Uterus (tissue), 2 donors: ENCODE measurements at regions not wholly inside any gene's neighbourhood (a gene's known extent, or its start where the extent isn't known, plus 50 kb on each side); places are given as distances from the start of the nearest gene placed in this dataset.
"Not testable (repeated sequence)": the region's sequence is repeated elsewhere in the genome, so short reads cannot be mapped to it uniquely, and the experiment has no call there.

Experiments
- POLR2A ChIP-seq, 2 donors: fragments of 450-650 bp; IDR thresholded peaks; one replicate each; pipeline ENCODE4 v1.6.1; 2016; ENCODE audit warnings: antibody characterized with exemption in 2 of 2, mild to moderate bottlenecking in 1 of 2, moderate library complexity in 1 of 2
- TF ChIP-seq, protein P1 (sequence below), 4 experiments: fragments of 200-600 bp in 2 of 4; fragments of 450-650 bp in 2 of 4; sonication (generic) in 2 of 4; IDR thresholded peaks; one replicate each; pipeline ENCODE4 v1.5.1; 2016 to 2019; ENCODE audit warnings: antibody characterized with exemption in 4 of 4, mild to moderate bottlenecking in 2 of 4, moderate library complexity in 1 of 4

DNA sequence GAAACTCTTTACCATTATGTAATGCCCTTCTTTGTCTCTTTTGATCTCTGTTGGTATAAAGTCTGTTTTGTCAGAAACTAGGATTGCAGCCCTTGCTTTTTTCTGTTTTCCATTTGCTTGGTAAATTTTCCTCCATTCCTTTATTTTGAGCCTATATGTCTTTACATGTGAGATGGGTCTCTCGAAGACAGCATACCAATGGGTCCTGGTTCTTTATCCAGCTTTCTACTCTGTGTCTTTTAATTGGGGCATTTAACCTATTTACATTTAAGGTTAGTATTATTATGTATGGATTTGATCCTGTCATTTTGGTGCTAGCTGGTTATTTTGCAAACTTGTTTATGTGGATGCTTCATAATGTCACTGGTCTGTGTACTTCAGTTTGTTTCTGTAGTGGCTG, 191.3 kb downstream of the S1PR1 start:
- TF ChIP-seq, protein P1, sequence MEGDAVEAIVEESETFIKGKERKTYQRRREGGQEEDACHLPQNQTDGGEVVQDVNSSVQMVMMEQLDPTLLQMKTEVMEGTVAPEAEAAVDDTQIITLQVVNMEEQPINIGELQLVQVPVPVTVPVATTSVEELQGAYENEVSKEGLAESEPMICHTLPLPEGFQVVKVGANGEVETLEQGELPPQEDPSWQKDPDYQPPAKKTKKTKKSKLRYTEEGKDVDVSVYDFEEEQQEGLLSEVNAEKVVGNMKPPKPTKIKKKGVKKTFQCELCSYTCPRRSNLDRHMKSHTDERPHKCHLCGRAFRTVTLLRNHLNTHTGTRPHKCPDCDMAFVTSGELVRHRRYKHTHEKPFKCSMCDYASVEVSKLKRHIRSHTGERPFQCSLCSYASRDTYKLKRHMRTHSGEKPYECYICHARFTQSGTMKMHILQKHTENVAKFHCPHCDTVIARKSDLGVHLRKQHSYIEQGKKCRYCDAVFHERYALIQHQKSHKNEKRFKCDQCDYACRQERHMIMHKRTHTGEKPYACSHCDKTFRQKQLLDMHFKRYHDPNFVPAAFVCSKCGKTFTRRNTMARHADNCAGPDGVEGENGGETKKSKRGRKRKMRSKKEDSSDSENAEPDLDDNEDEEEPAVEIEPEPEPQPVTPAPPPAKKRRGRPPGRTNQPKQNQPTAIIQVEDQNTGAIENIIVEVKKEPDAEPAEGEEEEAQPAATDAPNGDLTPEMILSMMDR (IDR thresholded peaks at IDR 0.05): not testable (repeated sequence)
- TF ChIP-seq POLR2A (IDR thresholded peaks at IDR 0.05): not testable (repeated sequence)
